ENCODE measurements at regions not wholly inside any gene's neighbourhood (a gene's known extent, or its start where the extent isn't known, plus 50 kb on each side); places are given as distances from the start of the nearest gene placed in this dataset.

DNA sequence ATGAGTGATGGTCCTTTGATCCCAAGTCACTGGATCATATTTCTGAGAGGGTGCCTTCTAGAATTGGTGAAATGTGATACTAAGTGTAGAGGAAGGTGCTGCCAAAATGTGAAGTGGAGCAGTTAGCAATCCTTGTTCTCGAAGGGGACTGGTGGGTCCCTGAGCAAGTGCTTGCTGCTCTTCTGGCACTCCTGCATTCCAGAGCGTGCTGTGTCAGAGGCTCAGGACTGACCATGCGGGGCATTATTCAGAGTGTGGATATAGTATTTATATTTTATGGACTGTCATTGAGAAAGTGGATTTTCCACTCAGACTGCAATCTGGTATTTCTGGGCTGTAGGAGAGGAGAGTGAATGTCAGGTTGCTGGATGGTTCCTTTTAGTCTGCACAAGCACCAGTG, 152.6 kb upstream of the KL start:
- no peak for DNase-seq

DNA sequence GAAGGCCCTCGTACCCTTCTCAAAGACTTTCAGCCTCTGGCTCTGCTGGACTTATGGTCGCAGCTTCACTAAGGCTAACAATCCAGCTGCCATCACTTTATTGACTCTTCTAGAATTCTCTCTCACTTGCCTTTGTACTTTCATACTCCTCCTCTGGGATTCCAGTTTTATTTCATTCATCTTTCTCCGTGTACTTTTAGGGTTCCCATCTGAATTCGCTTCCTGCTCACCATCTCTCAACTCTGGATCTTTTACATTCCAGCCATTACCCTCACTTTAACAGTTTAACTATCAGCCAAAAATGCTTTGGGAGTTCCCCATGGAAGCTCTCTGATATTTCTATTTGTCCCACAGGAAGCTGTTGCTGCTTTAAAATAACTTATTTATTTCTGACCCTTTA, 149.3 kb upstream of the KL start:
- DNase-seq, result no peak

DNA sequence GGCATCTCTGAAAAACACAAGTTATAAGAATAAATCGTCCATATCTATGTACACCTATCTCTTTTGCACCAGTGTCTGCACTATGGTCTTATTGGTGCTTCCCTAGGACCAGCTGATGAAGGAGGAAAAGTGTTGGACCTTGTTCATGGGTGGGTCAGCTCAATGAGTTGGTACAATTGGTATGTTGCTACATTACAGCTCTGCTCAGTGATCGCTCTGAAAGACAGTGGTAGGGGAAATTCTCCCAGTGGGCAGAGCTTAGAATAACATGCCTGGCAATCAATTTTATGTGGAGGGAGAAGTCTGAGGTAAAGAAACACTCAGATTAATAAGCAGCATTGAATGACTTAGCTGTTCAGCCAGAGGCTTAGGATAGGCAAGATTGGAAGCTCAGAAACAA, 138.7 kb upstream of the KL start:
- DNase-seq, result no peak

DNA sequence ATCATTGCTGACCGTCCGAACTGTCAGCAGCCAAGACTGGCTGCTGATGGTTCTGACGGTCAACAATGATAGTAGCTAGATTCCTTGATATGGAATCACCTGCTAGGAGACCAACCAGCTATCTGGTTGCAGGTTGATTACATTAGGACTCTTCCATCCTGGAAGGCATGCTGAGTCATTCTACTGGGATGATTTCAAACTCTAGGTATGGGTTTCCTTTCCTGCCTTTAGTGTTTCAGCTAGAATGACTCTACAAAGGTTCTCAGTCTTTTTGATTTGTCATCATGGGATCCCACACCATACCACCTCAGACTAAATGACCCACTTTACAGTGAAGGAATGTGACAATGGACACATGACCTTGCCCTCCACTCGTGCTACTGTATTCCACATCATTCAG, 138.1 kb upstream of the KL start:
- DNase-seq, result no peak

DNA sequence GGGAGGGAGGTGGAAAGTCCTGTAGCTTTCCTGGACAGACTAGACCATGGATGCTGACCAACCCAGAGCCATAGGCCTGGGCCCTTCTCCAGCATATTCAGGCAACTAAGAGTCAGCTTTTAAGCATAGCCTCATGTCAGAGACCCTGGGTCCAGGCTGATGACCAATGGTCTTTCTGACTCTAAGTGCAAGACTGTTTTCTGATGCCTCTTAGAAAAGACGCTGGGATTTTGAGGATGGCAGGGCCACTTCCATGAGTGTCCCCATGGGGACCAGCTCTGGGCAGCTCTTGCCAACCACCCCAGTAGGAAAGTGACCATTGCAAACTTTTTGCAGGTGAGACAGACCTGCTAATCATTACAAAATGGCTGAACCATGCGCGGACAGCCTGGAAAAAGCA, 135.6 kb upstream of the KL start:
- no peak for DNase-seq

DNA sequence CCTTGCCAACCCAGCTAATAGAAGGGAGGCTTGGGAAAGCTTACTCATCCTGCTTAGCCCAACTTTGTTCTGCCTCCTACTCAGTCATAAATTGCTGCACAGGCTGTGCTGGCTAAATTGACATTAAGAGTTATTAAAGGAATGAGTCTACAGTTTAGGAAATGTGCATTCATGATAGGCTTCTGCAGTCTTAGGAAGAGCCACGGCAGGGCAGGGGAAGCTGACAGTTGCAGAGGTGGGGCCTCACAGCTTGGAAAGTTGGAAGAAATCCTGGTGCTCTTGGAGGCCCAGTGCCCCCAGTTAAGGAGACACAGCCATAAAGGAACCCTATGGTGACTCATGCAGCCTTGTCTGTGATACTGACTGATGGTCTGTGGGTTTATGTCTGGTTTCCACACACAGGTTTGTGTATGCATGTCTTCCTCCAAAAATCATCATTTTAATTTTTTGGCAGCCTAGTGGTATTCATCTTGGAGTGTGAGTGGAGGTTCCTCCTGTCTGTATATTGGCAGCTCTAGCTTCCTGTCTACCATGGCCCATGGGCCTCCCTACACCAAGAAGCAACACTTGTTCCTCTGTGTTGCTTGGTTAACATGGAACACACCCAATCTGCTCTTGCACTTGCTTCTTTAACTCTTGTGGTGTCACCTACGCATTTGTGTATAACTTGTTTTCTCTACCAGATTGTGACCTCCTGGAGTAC, 135.0 kb upstream of the KL start:
- DNase-seq, result no peak

DNA sequence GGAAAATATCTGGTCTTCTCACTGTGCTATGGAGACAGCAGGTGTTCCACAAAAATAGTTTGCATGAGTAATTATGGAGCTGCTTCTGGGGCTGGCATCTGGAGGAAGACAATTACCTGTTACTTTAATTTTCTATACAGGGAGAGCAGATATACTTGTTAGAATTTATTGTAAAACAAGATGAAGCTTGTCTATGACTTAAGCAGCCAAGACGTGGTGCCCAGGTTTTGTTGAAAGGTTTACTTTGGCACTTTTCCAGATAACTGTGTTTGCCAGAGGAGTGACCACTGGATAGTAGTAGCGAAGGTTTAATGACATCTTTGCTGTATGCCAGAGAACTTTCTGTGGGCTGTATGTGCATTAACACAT, 134.5 kb upstream of the KL start:
- DNase-seq, result no peak

DNA sequence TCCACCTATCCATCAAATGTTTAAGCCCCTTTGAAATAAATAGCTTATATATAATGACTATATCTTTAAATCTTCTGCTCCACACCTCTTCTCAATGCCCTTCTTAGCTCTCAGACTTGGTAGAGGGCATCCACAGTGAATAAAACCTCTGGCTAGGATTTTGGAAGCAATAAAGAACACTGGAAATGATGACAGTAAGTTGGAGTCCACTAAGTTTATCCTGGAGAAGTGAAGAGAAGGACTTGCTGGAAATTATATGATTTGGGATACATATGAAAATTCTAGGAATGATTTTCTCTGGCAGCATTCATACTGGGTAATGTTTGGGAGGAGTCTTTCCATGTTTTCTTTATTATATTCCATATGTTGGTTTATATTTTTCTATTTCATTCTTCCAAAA, 133.5 kb upstream of the KL start:
- no peak for DNase-seq

DNA sequence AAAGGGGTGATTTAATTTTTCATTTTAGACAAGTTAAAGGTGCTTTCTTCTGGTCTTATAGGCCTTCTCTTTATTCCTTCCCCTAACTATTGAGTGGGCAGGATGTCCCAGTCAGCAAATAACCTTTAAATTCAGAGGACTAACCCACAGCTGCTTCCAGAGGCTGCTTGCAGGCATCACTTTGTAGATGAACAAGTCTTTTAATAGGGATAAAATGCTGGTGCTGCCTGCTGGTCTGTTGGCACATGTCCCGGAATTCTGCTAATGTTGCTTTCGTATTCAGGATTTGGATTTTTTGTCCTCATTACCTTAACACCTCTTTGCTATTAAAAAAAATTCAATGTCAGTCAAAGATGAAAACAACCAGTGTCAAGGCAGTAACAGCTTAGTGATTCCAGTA, 132.7 kb upstream of the KL start:
- DNase-seq, result no peak

DNA sequence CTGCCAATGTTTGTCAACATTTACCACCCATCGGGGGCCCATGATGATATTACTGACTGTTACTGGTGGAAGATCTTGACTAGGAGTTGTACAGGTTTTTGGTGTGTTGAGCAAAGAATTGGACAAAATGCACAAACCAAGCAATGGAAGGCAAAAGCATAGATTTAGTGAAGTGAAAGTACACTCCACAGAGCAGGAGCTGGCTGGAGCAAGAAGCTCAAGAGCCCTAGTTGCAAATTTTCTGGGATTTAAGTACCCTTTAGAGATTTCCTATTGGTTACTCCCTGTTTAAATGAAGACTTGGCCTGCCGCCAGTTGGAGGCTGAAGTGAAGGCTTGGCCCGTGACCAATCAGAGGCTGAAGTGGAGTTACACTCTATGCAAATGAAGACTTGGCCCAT, 128.6 kb upstream of the KL start:
- no peak for DNase-seq

DNA sequence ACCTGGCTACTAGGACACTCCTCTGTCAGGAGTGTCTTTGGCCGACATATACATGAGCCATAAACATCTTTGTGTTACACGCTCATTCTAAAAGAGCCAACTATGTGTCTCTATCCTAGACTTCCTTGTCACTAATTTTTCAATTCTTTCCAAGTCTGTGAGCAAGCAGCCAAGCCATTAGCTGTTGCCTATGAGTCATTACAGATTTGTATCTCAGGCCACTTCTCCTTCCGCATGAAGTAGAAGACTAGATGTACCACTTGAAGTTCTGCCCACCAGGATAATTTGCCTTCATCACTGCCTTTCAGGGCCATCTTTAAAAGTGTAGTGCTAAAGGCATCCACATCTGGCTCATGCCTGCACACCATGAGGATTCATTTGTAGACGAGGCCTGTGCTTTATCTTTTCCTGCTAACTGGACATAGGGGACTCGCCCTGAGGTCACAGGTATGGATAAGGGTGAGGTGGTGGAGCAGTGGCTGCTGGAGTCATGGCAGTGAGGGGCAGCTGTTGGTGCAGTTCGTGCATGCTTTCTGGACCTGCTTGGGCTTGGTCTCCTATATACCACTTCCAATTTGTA, 126.1 kb upstream of the KL start:
- DNase-seq, result no peak

DNA sequence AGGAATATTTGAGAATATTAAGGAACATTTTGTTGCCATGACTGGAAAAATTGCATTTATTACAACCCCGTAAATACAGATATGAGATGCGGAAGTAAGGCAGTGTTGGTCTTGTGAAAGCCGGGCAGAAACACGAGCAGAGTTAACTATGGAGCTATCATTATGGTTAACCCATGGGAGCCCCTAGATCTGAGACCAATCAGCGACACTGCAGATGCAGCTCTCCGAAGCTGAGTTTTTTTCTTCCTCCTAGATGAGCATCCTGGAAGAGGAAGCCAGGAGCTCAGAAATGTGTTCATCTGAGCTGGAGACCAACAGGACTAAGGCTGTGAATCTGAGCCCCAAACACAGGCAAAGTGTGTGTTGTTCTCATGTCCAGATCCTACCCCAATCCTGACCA, 123.0 kb upstream of the KL start:
- DNase-seq, result no peak

DNA sequence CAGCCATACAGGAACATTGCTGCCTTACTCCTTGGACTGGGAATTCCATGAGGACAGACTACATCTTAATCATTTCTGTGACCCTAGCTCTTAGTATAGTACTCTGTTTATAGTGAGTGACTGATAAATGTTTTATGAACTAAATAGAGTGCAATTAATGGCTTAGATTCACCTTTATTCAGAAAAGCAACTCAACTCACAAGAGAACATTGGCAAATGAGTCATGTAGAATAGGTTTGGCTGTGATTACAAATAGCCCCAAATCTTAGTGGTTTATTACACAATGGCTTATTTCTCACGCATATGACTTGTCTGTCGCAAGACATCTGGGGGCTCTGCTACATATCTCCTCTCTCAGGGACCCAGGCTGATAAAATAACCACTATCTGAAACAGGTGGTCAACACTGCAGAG, 121.6 kb upstream of the KL start:
- no peak for DNase-seq

DNA sequence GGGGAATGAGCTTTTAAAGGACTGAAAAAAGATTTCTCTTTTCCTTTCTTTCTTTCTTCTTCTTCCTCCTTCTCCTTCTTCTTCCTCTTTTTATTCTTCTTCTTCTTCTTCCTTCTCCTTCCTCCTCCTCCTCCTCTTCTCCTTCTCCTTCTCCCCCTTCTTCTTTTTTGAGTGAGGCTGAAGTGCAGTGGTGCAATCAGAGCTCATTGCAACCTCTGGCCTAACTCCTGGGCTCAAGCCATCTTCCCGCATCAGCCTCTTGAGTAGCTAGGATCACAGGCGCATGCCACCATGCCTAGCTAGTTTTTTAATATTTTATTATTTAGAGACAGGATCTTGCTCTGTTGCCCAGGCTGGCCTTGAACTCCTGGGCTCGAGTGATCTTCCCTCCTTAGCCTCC, 120.9 kb upstream of the KL start:
- DNase-seq, result no peak

DNA sequence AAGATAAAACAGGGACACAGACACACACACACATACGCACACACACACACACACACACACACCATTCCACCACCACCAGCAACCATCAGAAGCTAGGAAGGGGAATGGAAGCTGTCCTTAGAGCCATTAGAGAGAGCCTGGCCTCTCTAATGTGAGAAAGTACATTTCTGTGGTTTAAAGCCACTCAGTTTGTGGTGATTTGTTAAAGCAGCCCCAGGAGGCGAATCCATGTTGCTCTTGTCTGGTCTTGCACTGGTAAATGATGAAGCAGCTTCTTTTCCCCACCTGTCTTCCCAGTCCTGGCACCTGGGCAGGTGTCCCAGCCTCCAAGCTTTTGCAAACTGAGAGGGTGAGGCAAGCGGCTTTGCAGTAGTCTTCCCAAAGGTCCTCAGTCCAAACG, 118.9 kb upstream of the KL start:
- DNase-seq, result no peak

DNA sequence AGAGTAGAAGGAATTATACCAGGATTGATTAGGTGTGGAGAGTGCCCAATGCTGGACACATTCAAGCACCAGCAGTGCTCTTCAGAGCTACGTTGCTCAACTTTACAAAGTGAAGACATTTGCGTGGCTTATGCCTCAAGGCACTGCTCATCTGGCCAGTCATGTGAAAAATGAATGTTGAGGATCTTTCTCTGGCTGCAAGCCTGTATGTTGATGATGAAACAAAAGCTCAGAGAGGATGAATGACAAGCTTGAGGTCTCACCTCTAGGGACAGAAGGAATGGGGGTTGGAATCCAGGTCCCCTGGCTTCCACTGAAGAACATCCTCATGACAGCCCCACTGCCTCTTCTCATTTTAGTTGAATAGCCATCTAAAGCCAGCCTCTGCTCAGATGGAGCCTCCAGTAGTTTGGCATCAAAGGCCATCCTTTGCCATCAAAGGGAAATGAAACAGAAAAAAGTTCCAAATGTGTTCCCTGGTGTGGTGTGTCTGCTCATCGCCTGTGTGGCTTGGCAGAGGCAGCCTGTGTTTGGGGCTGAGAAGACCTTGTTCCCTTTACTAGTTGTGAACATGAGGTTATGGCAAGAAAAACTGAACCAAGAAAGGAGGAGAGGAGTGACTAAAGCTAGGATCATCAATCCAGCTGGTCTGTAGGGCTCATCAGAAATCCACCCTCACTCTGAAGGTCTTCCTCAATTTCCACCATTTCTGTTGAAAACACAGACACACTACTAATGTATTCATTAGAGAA, 114.0 kb upstream of the KL start:
- DNase-seq, result no peak

DNA sequence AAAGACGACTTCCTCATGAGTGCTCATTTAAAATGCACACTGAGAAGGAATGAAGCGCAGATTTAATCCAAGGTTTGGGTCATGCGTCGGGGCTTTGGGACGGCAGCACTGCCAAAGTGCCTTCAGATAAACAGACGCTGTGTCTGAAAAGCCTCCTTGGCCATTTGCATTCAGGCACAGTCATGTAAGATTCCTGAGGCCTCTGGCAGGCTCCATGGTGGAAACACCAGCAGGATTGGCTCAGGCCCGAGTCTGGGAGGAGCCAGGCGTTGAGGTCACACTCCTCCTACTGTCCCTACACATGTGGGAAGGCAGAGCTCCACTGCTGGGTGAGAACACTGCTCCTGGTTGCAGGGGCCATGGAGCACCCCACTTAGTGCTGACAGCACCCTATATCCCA, 113.3 kb upstream of the KL start:
- DNase-seq, result no peak

DNA sequence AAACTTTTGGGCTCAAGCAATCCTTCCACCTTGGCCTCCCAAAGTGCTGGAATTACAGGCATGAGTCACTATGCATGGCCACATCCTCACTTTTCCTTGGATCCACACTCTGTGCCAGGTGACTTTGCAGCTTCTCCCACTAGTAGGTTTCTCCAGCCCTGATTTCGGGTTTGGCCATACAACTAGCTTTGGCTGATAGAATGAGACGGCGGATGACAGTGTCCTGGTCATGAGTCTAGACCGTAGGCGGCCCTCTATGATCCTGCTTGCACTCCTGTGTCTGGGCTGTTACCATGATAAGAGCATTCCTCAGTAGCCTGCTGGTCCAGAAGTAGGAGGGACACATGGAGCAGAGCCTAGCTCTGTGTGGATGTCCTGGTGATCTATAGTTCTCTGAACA, 112.5 kb upstream of the KL start:
- no peak for DNase-seq

DNA sequence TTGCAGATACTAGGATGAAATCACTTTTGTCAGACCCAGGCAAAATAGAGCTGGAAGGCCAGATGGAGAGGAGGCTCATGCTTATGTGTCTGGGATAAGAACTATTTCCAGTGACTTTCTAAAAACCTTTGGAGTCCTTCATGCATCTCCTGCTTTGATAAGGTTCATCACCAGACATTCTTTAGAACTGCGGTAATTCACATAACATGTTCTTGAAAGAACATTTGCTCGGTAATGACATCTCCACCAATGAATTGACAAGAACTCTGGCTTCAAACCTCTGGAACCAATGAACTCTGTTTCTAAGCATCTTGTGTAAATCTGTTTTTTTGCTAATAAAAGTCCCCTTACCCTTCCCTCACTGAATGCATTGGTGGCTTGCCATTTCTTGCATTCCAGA, 112.0 kb upstream of the KL start:
- no peak for DNase-seq

DNA sequence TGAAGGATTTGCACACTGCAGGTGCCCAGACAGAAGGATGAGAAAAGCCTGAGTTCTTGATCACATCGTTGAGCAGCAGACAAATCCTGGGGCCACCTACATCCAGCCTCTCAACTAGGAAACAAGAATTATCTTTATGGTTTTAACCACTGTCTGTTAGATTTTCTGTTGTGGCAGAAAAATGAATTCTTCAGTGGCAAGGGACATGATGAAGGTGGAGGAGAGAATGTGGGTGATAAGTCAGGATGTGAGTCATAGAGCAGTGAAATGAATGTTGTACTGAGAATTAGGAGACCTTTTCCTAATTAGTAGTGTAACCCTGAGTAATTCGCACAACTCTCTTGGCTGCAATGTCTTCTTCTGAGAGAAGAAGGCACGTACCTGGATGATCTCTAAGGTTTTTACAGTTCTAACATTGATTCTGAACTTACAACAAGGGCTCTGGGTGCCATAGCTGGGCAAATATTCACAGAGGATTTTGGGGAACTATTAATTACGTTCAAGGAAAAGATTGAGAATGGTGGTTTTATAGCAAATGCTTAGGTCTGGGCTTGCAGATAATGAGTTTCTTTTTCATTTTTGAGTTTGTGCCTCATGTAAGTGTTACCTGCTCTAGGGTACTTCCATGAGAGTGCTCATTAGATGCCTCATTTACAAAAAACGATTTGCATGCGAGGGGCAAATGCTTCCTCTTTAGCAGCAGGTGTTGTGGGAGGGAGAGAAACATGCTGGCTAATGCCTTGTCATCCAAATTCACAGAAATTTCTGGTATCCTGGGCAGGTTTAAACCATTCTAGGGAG, 111.0 kb upstream of the KL start:
- DNase-seq, result peak; percentile 47

DNA sequence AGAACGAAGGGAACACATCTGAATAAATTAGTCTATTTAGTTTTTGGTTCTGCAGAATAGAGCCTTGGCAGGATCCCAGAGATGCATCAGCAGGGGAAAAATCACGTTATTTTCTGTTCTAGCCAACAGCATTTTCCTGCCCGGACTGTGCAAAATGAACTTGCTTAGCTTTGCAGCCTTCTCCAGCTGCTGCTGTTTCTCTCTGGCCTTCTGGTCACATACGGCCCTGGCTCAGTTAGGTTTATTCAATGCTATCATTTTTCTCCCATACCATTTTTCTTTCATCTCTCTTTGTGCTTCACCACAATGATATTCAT, 110.4 kb upstream of the KL start:
- DNase-seq, result no peak

DNA sequence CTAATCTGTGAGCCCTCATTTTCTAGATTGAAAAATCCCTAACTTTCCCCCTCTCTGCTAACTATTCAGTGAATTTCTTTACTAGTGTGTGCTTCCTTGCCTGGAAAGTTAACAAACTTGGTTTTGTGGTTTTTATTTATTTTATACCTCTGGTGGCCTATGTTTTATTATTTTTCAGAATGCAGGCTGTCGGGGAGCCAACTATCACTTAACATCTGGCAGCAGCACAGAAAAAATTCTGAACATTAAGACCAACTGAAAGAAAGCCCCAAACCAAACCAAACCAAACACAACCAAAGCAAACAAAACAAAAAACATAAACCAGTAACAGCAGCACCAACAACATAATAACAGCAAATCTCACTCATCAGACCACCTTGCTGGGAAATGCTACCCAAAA, 109.0 kb upstream of the KL start:
- DNase-seq, result no peak

DNA sequence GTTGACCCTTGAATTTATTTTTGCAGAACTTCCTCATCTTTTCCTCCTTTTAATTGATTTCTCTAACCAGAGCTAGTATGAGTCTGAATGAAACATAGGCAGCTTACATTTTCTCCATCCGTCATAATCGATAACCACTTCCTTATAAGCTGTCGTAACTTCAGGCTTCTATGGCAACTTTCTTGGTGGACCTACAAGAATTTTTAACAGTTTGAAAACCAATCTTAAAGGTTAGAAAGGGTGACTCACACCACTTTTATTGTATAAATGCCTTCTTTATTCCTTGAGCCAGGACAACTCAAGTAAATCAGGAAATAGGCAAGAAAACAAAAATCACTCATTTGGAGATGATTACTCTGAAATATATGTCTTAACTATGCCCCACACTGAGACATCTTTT, 105.7 kb upstream of the KL start:
- DNase-seq, result no peak

DNA sequence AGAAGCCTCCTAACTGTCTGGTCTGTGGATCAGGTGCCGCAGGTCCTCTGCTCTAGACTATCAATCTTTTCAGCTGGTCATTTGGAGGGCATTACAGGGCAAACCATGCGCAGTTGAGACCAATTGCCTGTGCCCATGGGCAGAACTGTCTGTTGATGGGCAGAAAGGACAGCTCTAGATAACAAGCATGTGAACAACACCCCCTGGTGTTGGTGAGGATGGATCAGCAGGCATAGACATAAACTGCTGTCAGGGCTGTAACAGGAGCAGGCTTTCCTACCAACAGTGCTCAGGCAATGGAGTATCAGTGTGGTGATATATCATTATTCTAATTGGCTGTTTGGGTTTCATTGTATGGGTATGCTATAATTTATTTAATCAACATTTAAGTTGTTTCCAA, 104.7 kb upstream of the KL start:
- peak; percentile 36 for DNase-seq
